ENCODE measurements at regions not wholly inside any gene's neighbourhood (a gene's known extent, or its start where the extent isn't known, plus 50 kb on each side); places are given as distances from the start of the nearest gene placed in this dataset.

DNA sequence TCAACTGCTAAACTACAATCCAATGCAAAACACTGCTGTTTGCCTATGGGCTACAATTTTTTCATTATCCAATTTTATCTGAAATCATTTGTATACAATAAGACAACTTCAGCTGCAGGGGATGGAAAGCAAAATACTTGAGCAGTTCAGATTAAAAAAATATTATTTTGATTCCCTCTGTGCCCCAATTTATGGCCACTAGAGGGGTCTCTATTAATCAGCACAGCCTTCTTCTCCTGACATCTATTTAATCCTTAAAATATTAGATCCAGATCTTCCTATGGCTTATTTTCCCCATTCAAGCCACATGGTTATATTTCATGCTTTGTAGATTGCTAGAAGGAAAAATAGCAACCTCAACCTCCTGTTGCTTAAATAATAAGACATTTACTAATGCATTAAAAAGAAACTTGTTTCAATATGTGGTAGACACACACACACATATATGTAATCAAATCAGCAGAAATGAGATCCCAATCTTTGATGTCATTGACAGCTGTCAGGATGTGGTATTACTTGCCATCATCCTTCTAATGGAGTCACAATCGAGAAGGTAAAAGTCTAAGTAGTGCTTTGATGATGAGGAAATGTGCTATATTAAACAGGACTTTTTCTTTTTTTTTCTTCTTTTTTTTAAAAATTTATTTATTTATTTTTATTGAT lies 104.2 kb downstream of the P2RY1 start:
- TF ChIP-seq ZNF384 (IDR thresholded peaks at IDR 0.05) (no peak), SUZ12 (IDR thresholded peaks at IDR 0.05) (no peak), SP1 (IDR thresholded peaks at IDR 0.05) (no peak), FOXK2 (IDR thresholded peaks at IDR 0.05) (no peak), ELF4 (IDR thresholded peaks at IDR 0.05) (no peak), L3MBTL2 (conservative IDR thresholded peaks at IDR 0.05) (no peak), HDGF (IDR thresholded peaks at IDR 0.05; ENCODE audit: borderline replicate concordance) (no peak), LEF1 (IDR thresholded peaks at IDR 0.05; ENCODE audit: borderline replicate concordance) (no peak), FOXM1 (IDR thresholded peaks at IDR 0.05; ENCODE audit: borderline replicate concordance) (no peak), BHLHE40 (IDR thresholded peaks at IDR 0.05; ENCODE audit: borderline replicate concordance) (no peak)
- TF ChIP-seq, protein P1, sequence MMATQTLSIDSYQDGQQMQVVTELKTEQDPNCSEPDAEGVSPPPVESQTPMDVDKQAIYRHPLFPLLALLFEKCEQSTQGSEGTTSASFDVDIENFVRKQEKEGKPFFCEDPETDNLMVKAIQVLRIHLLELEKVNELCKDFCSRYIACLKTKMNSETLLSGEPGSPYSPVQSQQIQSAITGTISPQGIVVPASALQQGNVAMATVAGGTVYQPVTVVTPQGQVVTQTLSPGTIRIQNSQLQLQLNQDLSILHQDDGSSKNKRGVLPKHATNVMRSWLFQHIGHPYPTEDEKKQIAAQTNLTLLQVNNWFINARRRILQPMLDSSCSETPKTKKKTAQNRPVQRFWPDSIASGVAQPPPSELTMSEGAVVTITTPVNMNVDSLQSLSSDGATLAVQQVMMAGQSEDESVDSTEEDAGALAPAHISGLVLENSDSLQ (IDR thresholded peaks at IDR 0.05), result no peak
